Testis (tissue), 2 donors: ENCODE measurements at regions not wholly inside any gene's neighbourhood (a gene's known extent, or its start where the extent isn't known, plus 50 kb on each side); places are given as distances from the start of the nearest gene placed in this dataset.
"Not testable (repeated sequence)": the region's sequence is repeated elsewhere in the genome, so short reads cannot be mapped to it uniquely, and the experiment has no call there.

Experiments
- CTCF ChIP-seq, 3 experiments: fragments of 450-650 bp in 2 of 3; fragments of 200-600 bp in 1 of 3; sonication (generic) in 1 of 3; IDR thresholded peaks; one replicate each; pipeline ENCODE4 v1.5.1; 2016 to 2019; ENCODE audit warnings: antibody characterized with exemption in 3 of 3, mild to moderate bottlenecking in 2 of 3, moderate library complexity in 1 of 3
- POLR2A ChIP-seq: fragments of 450-650 bp; IDR thresholded peaks from one replicate; pipeline ENCODE4 v1.6.1; 2017; ENCODE audit warnings: antibody characterized with exemption, mild to moderate bottlenecking, moderate library complexity

GRCh38 chr7:153412824-153413198, 639.4 kb upstream of the DPP6 start:
- not testable (repeated sequence) for TF ChIP-seq POLR2A; CTCF (IDR thresholded peaks at IDR 0.05)
